ENCODE measurements at regions not wholly inside any gene's neighbourhood (a gene's known extent, or its start where the extent isn't known, plus 50 kb on each side); places are given as distances from the start of the nearest gene placed in this dataset.

DNA sequence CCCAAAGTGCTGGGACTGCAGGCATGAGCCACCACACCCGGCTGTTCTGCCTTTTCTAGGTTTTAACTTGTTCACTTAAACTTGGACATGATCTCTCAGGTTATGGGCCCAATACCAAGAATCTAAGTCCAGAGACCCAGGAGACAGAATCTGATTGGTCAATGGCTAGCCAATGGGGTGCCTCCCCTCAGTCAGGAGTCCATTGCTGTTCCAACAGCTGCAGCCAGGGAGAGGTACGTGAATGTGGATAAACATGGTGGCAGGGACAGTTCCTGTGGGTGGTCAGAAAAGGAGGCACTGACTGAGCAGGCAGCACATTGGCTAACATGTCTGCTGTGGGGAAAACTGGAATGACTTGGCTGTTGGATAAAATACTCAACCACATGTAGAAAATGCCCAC, 140.3 kb downstream of the RPLP1 start:
- no peak for ATAC-seq
- Histone ChIP-seq H3K4me3 (no peak overlapping the region), H3K36me3 (no peaks in the 10 kb centered on the region), H3K4me1 (peaks cover 18 to 35% (median 28%) of the 10 kb centered on the region in 9 donors), H3K27ac (no peak overlapping the region), H3K27me3 (peaks cover 0 to 5% (median 0%) of the 10 kb centered on the region in 7 donors), H3K9me3 (no peaks in the 10 kb centered on the region)
- 81 to 93% methylated on average over 2 of the region's 2 CpGs for WGBS, 2 donors
- DNase-seq, result no peak
- TF ChIP-seq, protein P1, sequence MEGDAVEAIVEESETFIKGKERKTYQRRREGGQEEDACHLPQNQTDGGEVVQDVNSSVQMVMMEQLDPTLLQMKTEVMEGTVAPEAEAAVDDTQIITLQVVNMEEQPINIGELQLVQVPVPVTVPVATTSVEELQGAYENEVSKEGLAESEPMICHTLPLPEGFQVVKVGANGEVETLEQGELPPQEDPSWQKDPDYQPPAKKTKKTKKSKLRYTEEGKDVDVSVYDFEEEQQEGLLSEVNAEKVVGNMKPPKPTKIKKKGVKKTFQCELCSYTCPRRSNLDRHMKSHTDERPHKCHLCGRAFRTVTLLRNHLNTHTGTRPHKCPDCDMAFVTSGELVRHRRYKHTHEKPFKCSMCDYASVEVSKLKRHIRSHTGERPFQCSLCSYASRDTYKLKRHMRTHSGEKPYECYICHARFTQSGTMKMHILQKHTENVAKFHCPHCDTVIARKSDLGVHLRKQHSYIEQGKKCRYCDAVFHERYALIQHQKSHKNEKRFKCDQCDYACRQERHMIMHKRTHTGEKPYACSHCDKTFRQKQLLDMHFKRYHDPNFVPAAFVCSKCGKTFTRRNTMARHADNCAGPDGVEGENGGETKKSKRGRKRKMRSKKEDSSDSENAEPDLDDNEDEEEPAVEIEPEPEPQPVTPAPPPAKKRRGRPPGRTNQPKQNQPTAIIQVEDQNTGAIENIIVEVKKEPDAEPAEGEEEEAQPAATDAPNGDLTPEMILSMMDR (IDR thresholded peaks at IDR 0.05), result no peak
- intact Hi-C loops (cut with DNase I), result loop anchor here in 2 of 10 donors (5.0 to 10.0 kb wide), 2 partner anchors 132 to 504 kb away; partner anchors contain the start of gene TLE3 (in 1 of the 2)

DNA sequence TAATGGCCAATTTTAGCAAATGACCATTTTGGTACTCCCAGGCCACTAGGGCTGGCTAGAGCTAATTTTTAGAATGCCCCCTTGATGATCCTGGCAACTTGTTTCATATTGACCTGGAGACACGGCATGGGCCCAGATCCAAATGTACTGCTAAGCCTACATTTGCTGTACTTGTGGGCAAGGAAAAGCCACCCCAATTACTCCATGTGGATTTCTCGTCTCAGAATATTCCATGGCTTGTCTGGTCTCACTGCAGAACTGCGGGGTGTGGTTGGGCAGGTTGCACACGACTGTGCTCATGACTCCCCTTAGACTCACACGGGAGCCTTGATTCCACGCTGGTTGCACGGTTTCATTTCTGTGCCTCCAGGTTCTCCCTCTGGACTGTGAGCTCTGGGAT, 140.9 kb downstream of the RPLP1 start:
- Histone ChIP-seq H3K36me3 (no peaks in the 10 kb centered on the region), H3K27ac (peak overlapping the region in 1 of 10 donors; percentile 92), H3K27me3 (peaks cover 0 to 7% (median 0%) of the 10 kb centered on the region in 7 donors), H3K9me3 (no peaks in the 10 kb centered on the region), H3K4me3 (no peak overlapping the region), H3K4me1 (peaks cover 18 to 35% (median 28%) of the 10 kb centered on the region in 9 donors)
- 93 to 94% methylated on average over 7 of the region's 7 CpGs for WGBS, 2 donors
- ATAC-seq, result no peak
- DNase-seq, result no peak
- TF ChIP-seq, protein P1 (IDR thresholded peaks at IDR 0.05), result no peak
- intact Hi-C loops (cut with DNase I), result loop anchor here in 2 of 10 donors (5.0 to 10.0 kb wide), 2 partner anchors 131 to 504 kb away; partner anchors contain the start of gene TLE3 (in 1 of the 2)

DNA sequence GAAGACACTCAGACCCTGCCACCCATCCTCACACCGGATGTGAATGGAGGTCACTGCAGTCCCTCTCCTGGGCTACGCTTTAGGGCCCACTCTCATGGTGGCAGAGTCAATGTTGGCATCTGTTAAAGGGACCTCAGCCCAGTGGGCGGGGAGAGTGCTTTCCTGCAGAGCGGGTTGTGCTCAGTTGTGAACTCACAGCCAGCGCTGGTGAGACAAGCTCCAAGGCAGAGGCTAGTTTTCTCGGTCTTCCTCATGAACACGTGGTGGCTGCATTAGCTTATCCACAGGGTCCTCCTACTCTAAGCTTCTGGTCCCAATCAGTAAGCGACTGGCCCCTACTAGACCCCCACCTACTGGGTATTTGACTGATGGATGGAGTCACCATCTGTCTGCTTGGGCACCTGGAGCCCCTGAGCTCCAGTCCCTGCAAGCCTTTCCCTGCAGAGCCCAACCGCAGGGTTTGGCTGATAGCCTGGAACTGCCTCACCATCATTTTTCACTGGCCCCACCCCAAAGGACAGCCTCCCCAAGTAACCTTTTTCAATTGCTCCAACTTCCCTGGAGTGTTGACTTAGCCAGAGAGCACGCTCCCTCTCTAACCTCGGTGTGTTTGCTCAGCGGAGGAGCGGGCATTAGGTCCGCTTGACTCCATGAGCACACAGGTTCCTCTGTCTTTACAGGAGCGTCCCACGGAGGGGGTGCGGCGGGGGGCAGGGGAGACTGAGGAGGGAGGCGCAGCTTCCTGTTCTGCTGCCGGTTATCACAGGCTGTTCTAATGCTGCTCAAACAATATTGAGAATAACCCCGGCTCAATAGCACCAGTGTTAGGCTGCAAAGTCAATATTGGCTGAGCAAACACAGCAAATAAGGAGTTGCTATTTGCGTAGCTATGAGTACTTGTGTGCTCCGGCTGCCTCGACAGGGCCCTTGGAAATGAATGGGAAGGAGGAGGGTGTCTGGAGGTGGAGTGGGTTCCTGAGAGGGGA, 141.7 kb downstream of the RPLP1 start:
- Histone ChIP-seq H3K36me3 (no peaks in the 10 kb centered on the region), H3K9me3 (no peaks in the 10 kb centered on the region), H3K4me3 (no peak overlapping the region), H3K27me3 (peaks cover 0 to 10% (median 0%) of the 10 kb centered on the region in 7 donors), H3K4me1 (peaks cover 18 to 35% (median 28%) of the 10 kb centered on the region in 9 donors), H3K27ac (peak overlapping the region; percentile 72 to 93 (median 81))
- WGBS, 2 donors, result 30 to 44% methylated on average over 24 of the region's 24 CpGs
- TF ChIP-seq, protein P1 (IDR thresholded peaks at IDR 0.05), result no peak
- DNase-seq (peak; percentile 43 to 49), ATAC-seq (peak; percentile 32 to 70 (median 55))
- intact Hi-C loops (cut with DNase I), result loop anchor here in 2 of 10 donors (5.0 to 10.0 kb wide), 2 partner anchors 131 to 503 kb away; partner anchors contain the start of gene TLE3 (in 1 of the 2)

DNA sequence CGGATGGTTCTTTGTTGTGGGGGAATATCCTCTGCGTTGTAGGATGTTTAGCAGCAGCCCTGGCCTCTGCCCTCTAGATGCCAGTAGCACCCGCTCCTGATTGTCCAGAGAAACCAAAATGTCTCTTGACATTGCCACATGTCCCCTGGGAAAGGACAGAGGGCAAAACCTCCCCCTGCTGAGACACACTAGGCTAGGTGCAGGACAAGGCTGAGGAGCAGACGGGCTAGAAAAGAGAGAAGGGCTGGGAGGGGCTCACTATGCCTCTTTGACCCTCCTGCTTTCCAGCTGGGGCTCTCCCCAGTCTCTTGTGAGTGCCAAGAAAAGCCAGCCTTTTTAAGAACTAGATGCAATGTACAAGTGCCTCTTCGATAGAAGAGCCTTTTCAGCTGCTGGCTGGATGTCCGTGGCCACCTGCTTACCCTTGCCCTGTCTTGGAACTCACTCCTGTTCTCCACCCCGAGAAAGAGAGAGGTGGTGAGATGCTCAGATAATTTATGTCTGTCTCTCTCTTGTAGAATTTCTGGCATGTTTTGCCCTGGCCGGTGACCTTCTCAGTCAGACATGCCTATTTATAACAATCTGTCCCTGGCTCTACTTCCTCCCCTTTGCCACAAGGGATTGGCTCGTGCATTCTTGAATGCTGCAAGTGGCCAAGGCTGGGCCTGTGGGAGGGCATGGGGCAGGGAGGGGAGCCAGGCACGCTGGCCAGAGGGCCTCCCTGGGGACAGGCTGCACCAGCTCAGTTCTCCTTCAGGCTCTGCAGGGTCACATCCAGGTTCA, 142.6 kb downstream of the RPLP1 start:
- H3K4me3 ChIP-seq, result no peak overlapping the region
- 15 to 18% methylated on average over 10 of the region's 10 CpGs for WGBS, 2 donors
- H3K9me3 ChIP-seq, result no peaks in the 10 kb centered on the region
- peak overlapping the region; percentile 72 to 93 (median 81) for H3K27ac ChIP-seq
- intact Hi-C loops (cut with DNase I), result loop anchor here in 2 of 10 donors (5.0 to 10.0 kb wide), 2 partner anchors 130 to 502 kb away; partner anchors contain the start of gene TLE3 (in 1 of the 2)
- ATAC-seq (peak; percentile 89 to 97 (median 94)), DNase-seq (peak; percentile 78)
- H3K4me1 ChIP-seq, result peaks cover 18 to 35% (median 28%) of the 10 kb centered on the region in 9 donors
- H3K27me3 ChIP-seq, result peaks cover 0 to 19% (median 0%) of the 10 kb centered on the region in 7 donors
- H3K36me3 ChIP-seq, result no peaks in the 10 kb centered on the region
- TF ChIP-seq, protein P1 (IDR thresholded peaks at IDR 0.05), result peak in 3 of 9 donors; percentile 10 to 20 (median 20)

Measured in heart right ventricle (tissue), 16 donors.